ENCODE measurements at regions not wholly inside any gene's neighbourhood (a gene's known extent, or its start where the extent isn't known, plus 50 kb on each side); places are given as distances from the start of the nearest gene placed in this dataset.

- TF ChIP-seq EZH2phosphoT487 (IDR thresholded peaks at IDR 0.05; ENCODE audit: borderline replicate concordance) (no peak), POLR2A (IDR thresholded peaks at IDR 0.05; ENCODE audit: borderline replicate concordance, extremely low read depth, insufficient read depth, insufficient read length) (no peak), JUND (IDR thresholded peaks at IDR 0.05) (no peak), CTCF (IDR thresholded peaks at IDR 0.05 in 2 of 3, conservative IDR thresholded peaks at IDR 0.05 in 1 of 3; ENCODE audit: borderline replicate concordance in 1 of 3, insufficient read depth in 1 of 3, low read depth in 2 of 3, low read length in 2 of 3) (no peak), CEBPB (IDR thresholded peaks at IDR 0.05; ENCODE audit: low read depth) (no peak), EZH2 (IDR thresholded peaks at IDR 0.05) (no peak), ZNF274 (IDR thresholded peaks at IDR 0.05; ENCODE audit: low read depth, low read length) (no peak), SRF (IDR thresholded peaks at IDR 0.05; ENCODE audit: low read depth) (no peak), POLR2AphosphoS5 (IDR thresholded peaks at IDR 0.05; ENCODE audit: low read depth, low read length) (no peak), MAX (IDR thresholded peaks at IDR 0.05) (no peak), TCF7L2 (IDR thresholded peaks at IDR 0.05; ENCODE audit: borderline replicate concordance, extremely low read depth, insufficient read depth, insufficient read length) (no peak)
These were observed 86.4 kb upstream of the SLC4A7 start for GRCh38 chr3:27570421-27571106.
